HFFc6 (cell line): ENCODE measurements at regions not wholly inside any gene's neighbourhood (a gene's known extent, or its start where the extent isn't known, plus 50 kb on each side); places are given as distances from the start of the nearest gene placed in this dataset.

Experiments
- DNase-seq: peaks from one replicate; pipeline ENCODE4 v3.0.0-alpha.2; 2018
- H3K27ac Mint-ChIP-seq: 2 replicates; pipeline ENCODE4 v1.8.0; 2020; ENCODE audit warnings: mild to moderate bottlenecking, mixed read lengths
- H3K27me3 Mint-ChIP-seq: 2 replicates; pipeline ENCODE4 v1.8.0; 2021; ENCODE audit warnings: mild to moderate bottlenecking, moderate library complexity, mixed read lengths; ENCODE audit not compliant: insufficient read depth
- H3K36me3 Mint-ChIP-seq: 2 replicates; pipeline ENCODE4 v1.8.0; 2021; ENCODE audit warnings: low read depth, mixed read lengths
- H3K4me1 Mint-ChIP-seq: 2 replicates; pipeline ENCODE4 v1.8.0; 2020; ENCODE audit warnings: low read depth, mixed read lengths
- H3K4me3 Mint-ChIP-seq: 2 replicates; pipeline ENCODE4 v1.8.0; 2020; ENCODE audit warnings: mild to moderate bottlenecking, moderate library complexity, mixed read lengths
- H3K9me3 Mint-ChIP-seq: 2 replicates; pipeline ENCODE4 v1.8.0; 2020; ENCODE audit warnings: mild to moderate bottlenecking, mixed read lengths
- TF ChIP-seq, protein P1 (sequence below): fragments of 200-600 bp; sonication (generic); IDR thresholded peaks from 2 replicates; pipeline ENCODE4 v1.5.0; 2021; ENCODE audit warnings: antibody characterized with exemption, mild to moderate bottlenecking

GRCh38 chr6:50921968-50922367, 103.3 kb downstream of the TFAP2B start:
- Mint-ChIP-seq H3K27me3 (no peaks in the 10 kb centered on the region), H3K4me1 (no peaks in the 10 kb centered on the region), H3K9me3 (peaks cover 32% of the 10 kb centered on the region)

DNA sequence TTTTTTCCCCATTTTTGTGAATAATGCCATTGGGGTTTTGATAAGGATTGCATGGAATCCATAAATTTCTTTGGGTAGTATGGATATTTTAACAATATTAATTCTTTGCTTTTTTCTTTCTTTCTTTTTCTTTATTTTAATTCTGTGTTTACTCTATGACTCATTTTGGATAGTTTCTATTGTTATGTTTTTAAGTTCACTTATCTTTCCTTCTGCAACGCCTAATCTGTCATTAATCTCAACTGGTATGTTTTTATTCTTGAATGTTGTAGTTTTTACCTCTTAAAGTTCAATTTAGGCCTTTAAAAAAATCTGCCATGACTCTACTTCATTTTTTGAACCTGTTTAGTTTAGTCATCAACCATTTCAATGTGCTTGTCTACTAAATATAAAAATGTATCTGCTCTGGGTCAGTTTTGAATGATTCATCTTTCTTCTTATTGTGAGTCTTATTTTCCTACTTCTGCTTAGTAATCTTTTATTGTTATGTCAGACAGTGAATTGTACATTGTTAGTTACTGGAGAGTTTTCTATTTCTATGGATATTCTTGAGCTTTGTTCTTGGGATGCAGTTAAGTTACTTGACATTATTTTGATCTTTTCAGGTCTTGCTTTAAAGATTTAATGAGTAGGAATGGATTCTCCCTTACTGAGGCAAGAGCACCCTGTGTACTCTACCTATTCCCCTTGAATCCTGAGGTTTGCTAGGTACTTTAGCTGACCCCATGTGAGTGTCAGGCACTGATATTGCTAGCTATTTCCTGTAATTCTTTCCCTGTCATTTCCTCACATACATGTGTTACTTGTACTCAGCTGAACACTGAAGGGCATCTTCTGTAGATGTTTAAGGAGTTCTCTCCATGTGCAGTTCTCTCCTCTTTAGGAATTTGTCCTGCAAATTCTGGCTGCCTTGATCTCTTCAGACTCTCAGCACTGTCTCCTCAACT, 104.2 kb downstream of the TFAP2B start:
- Mint-ChIP-seq H3K4me1 (no peaks in the 10 kb centered on the region), H3K9me3 (peaks cover 32% of the 10 kb centered on the region), H3K27me3 (no peaks in the 10 kb centered on the region), H3K27ac (no peak overlapping the region), H3K36me3 (no peaks in the 10 kb centered on the region), H3K4me3 (no peak overlapping the region)
- no peak for DNase-seq
- TF ChIP-seq, protein P1, sequence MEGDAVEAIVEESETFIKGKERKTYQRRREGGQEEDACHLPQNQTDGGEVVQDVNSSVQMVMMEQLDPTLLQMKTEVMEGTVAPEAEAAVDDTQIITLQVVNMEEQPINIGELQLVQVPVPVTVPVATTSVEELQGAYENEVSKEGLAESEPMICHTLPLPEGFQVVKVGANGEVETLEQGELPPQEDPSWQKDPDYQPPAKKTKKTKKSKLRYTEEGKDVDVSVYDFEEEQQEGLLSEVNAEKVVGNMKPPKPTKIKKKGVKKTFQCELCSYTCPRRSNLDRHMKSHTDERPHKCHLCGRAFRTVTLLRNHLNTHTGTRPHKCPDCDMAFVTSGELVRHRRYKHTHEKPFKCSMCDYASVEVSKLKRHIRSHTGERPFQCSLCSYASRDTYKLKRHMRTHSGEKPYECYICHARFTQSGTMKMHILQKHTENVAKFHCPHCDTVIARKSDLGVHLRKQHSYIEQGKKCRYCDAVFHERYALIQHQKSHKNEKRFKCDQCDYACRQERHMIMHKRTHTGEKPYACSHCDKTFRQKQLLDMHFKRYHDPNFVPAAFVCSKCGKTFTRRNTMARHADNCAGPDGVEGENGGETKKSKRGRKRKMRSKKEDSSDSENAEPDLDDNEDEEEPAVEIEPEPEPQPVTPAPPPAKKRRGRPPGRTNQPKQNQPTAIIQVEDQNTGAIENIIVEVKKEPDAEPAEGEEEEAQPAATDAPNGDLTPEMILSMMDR: no peak

More at GRCh38 chr6:50921968-50922367, 103.3 kb downstream of the TFAP2B start:
- no peak for DNase-seq
- TF ChIP-seq, protein P1: no peak
- H3K36me3 Mint-ChIP-seq: no peaks in the 10 kb centered on the region
- no peak overlapping the region for H3K27ac Mint-ChIP-seq
- no peak overlapping the region for H3K4me3 Mint-ChIP-seq

GRCh38 chr6:50924758-50925157, 106.1 kb downstream of the TFAP2B start:
- no peaks in the 10 kb centered on the region for H3K36me3 Mint-ChIP-seq
- no peaks in the 10 kb centered on the region for H3K27me3 Mint-ChIP-seq
- TF ChIP-seq, protein P1: no peak
- no peaks in the 10 kb centered on the region for H3K4me1 Mint-ChIP-seq
- DNase-seq: no peak
- no peak overlapping the region for H3K27ac Mint-ChIP-seq
- peaks cover 35% of the 10 kb centered on the region for H3K9me3 Mint-ChIP-seq
- H3K4me3 Mint-ChIP-seq: no peak overlapping the region

GRCh38 chr6:50925548-50925947, 106.9 kb downstream of the TFAP2B start:
- Mint-ChIP-seq H3K4me1 (no peaks in the 10 kb centered on the region), H3K36me3 (no peaks in the 10 kb centered on the region), H3K27me3 (no peaks in the 10 kb centered on the region), H3K9me3 (peaks cover 30% of the 10 kb centered on the region), H3K4me3 (no peak overlapping the region), H3K27ac (no peak overlapping the region)
- TF ChIP-seq, protein P1: no peak
- no peak for DNase-seq

GRCh38 chr6:50925981-50926380, 107.3 kb downstream of the TFAP2B start:
- H3K36me3 Mint-ChIP-seq: no peaks in the 10 kb centered on the region
- no peaks in the 10 kb centered on the region for H3K4me1 Mint-ChIP-seq
- TF ChIP-seq, protein P1: no peak
- no peaks in the 10 kb centered on the region for H3K27me3 Mint-ChIP-seq
- peaks cover 26% of the 10 kb centered on the region for H3K9me3 Mint-ChIP-seq
- H3K27ac Mint-ChIP-seq: no peak overlapping the region
- DNase-seq: no peak
- H3K4me3 Mint-ChIP-seq: no peak overlapping the region
